GM12873 (cell line): ENCODE measurements at regions not wholly inside any gene's neighbourhood (a gene's known extent, or its start where the extent isn't known, plus 50 kb on each side); places are given as distances from the start of the nearest gene placed in this dataset.

ENCODE experiments used
- CTCF ChIP-seq: IDR thresholded peaks from 2 replicates; pipeline ENCODE4 v1.5.1; 2012; ENCODE audit warnings: low read depth, mild to moderate bottlenecking, moderate library complexity, low read length, control low read depth; ENCODE audit not compliant: insufficient read depth; ENCODE audit errors: missing control alignments

GRCh38 chr18:44054514-44054913 is 626.2 kb upstream of the SETBP1 start:
- no peak for TF ChIP-seq CTCF

GRCh38 chr18:44060197-44060596 is 620.5 kb upstream of the SETBP1 start:
- TF ChIP-seq CTCF, result no peak

- TF ChIP-seq CTCF, result no peak
Observed at GRCh38 chr18:44061438-44061837, 619.2 kb upstream of the SETBP1 start.

GRCh38 chr18:44062345-44062744 is 618.3 kb upstream of the SETBP1 start:
- TF ChIP-seq CTCF, result no peak

GRCh38 chr18:44065206-44065605 is 615.5 kb upstream of the SETBP1 start:
- no peak for TF ChIP-seq CTCF

GRCh38 chr18:44066541-44066940 is 614.1 kb upstream of the SETBP1 start:
- TF ChIP-seq CTCF, result no peak

- TF ChIP-seq CTCF, result no peak
Observed at GRCh38 chr18:44067186-44067585, 613.5 kb upstream of the SETBP1 start.

GRCh38 chr18:44075038-44075437 is 605.6 kb upstream of the SETBP1 start:
- no peak for TF ChIP-seq CTCF
